Activated CD4-positive, CD25-positive, alpha-beta regulatory T cell (primary cell): ENCODE measurements at regions not wholly inside any gene's neighbourhood (a gene's known extent, or its start where the extent isn't known, plus 50 kb on each side); places are given as distances from the start of the nearest gene placed in this dataset.

Experiments
- DNase-seq, 4 experiments: peaks; one replicate each; lab custom pipeline; 2025; lab: John Stamatoyannopoulos, UW

- no peak for DNase-seq
Observed at GRCh38 chr12:125193376-125194152, 128.3 kb downstream of the AACS start.

- no peak for DNase-seq
Observed at GRCh38 chr12:125194163-125194773, 129.0 kb downstream of the AACS start.

- DNase-seq: no peak
Observed at GRCh38 chr12:125194987-125195386, 129.8 kb downstream of the AACS start.

- no peak for DNase-seq
Observed at GRCh38 chr12:125197326-125197725, 132.1 kb downstream of the AACS start.

GRCh38 chr12:125198652-125199051 lies 133.4 kb downstream of the AACS start:
- DNase-seq: no peak

- no peak for DNase-seq
Observed at GRCh38 chr12:125201090-125201489, 135.9 kb downstream of the AACS start.

- DNase-seq: no peak
Observed at GRCh38 chr12:125201940-125202339, 136.7 kb downstream of the AACS start.

- no peak for DNase-seq
Observed at GRCh38 chr12:125202421-125202820, 137.2 kb downstream of the AACS start.

GRCh38 chr12:125203145-125203765 lies 138.0 kb downstream of the AACS start:
- no peak for DNase-seq

- no peak for DNase-seq
Observed at GRCh38 chr12:125205386-125205785, 140.2 kb downstream of the AACS start.

GRCh38 chr12:125206711-125207110 lies 141.5 kb downstream of the AACS start:
- DNase-seq: no peak

GRCh38 chr12:125208334-125208733 lies 143.1 kb downstream of the AACS start:
- no peak for DNase-seq

GRCh38 chr12:125208942-125209341 lies 143.7 kb downstream of the AACS start:
- DNase-seq: no peak

GRCh38 chr12:125210104-125210755 lies 145.0 kb downstream of the AACS start:
- no peak for DNase-seq

- no peak for DNase-seq
Observed at GRCh38 chr12:125211464-125211863, 146.2 kb downstream of the AACS start.

- DNase-seq: no peak
Observed at GRCh38 chr12:125214289-125214688, 149.1 kb downstream of the AACS start.

GRCh38 chr12:125216756-125217155 lies 151.5 kb downstream of the AACS start:
- no peak for DNase-seq

- no peak for DNase-seq
Observed at GRCh38 chr12:125217308-125217707, 152.1 kb downstream of the AACS start.

- no peak for DNase-seq
Observed at GRCh38 chr12:125218952-125219351, 153.7 kb downstream of the AACS start.

GRCh38 chr12:125220404-125221273 lies 155.4 kb downstream of the AACS start:
- no peak for DNase-seq

- no peak for DNase-seq
Observed at GRCh38 chr12:125221602-125222001, 156.4 kb downstream of the AACS start.

GRCh38 chr12:125222876-125223275 lies 157.6 kb downstream of the AACS start:
- no peak for DNase-seq
